PFSK-1 (cell line): ENCODE measurements at regions not wholly inside any gene's neighbourhood (a gene's known extent, or its start where the extent isn't known, plus 50 kb on each side); places are given as distances from the start of the nearest gene placed in this dataset.

Source experiments
- POLR2AphosphoS5 ChIP-seq: IDR thresholded peaks from 2 replicates; pipeline ENCODE4 v1.6.1; 2012; ENCODE audit warnings: low read depth, mild to moderate bottlenecking, control low read depth, low read length, moderate library complexity
- TAF1 ChIP-seq: IDR thresholded peaks from 2 replicates; pipeline ENCODE4 v1.6.1; 2012; ENCODE audit warnings: low read length, control low read depth, borderline replicate concordance; ENCODE audit not compliant: insufficient read depth

- TF ChIP-seq POLR2AphosphoS5, result no peak
- TF ChIP-seq TAF1, result no peak
These were observed 504.5 kb downstream of the XPNPEP1 start for GRCh38 chr10:109418795-109419194.
